ENCODE measurements at regions not wholly inside any gene's neighbourhood (a gene's known extent, or its start where the extent isn't known, plus 50 kb on each side); places are given as distances from the start of the nearest gene placed in this dataset.

DNA sequence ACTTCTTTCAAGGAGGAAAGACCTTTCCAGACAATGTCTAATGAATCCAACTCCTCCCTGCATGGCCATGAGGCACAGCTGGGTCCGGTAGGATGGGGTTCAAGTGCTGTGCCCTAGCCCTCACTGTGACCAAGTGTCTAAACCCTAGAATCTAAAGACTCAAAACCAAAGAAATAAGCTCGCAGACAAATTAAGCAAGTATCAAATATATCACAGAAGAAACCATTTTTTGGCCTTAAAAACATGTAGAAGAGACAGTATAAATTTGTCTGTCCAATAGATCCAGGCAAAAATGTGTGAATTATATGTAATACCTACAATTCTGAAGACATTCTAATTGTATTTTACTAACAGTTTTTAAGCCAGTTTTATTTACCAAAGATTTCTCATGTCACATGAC lies 56.4 kb upstream of the WDR17 start:
- DNase-seq (ENCODE audit: low read depth in 2 of 3, low spot score in 1 of 3) = no peak

DNA sequence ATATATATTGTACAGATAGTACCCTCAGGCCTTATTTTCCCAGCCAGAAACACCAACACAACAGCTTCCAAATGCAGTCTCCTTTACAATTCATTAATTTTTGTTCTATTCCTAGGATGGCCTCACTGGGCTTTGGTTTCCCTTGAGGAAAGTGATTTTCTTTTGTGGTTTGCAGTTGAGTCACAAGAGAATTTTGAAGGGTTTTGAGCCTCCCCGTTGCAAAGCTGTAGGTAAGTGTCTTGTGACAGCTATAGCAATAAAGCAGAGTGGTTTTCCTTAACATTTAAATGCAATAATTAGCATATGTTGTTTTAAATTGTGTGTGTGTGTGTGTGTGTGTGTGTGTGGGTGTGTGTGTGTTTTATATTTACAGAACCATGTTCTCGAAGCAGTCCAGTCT lies 54.1 kb upstream of the WDR17 start:
- no peak for DNase-seq (ENCODE audit: low read depth in 2 of 3, low spot score in 1 of 3)

DNA sequence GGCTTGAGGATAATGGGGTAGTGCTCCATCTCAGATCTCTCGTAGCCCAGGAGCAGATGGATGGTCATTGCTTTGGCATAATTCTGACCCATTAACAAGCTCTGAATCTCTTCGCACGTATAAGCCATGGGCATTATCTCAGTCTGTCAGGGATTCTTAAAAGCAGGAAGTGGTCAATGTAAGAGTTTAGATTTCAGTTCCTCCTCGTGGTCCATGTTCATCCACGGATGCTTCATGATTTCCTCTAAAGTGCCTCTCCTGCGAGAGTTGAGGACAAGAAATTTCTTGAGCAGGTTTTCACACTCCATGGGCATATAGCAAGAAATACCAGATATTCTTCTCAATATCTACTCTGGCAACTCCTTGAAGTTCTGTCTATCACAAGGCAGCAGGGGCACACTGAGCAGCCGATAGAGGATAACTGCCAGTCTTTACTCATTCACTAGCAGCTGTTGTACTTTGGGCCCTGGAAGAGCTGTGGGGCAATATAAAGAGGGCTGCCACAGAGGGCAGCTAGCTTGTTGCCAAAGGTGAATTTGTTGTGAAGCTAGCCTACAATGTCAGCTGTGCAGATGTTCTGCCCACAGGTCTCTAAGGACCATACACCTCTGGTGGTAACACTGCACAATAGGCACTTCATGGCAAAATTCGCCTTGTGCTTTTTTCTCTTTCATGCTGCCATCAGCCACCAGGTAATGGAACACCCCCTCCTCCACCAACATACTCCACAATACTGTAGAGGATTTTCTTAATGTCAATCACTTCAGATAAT lies 52.0 kb upstream of the WDR17 start:
- DNase-seq (ENCODE audit: low read depth in 2 of 3, low spot score in 1 of 3) = no peak

DNA sequence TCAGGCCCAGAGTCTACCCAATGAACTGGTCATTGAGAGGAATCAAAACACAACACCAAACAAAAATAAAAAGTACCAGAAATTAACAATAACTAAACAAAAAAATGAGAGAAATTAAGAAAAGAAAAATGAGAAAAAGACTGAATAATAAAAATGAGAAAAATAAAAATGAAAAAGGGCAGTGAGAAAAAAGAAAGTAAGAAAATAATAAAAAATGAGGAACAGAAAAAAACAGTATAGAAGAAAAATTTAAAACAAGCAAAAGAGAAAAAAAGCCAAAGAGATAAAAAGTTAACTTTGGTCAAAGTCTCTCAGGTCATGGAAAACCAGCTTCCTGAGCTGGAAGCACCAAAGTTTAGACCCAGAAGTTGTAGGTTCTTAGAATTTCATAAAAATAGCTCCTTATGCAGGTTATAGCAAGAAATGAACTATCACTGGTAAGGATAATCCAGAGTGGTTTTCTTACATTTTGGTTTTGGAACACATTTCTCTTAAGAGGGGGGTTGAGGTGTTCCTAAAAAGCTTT lies 51.0 kb upstream of the WDR17 start:
- DNase-seq (ENCODE audit: low read depth in 2 of 3, low spot score in 1 of 3) = no peak

Measured in stimulated activated CD4-positive, alpha-beta T cell treated with anti-CD3 and anti-CD28 coated beads, Interleukin-12 subunit alpha, Interleukin-12 subunit beta, amount 100 ng/mL, for 48 hours (primary cell).